ENCODE measurements at regions not wholly inside any gene's neighbourhood (a gene's known extent, or its start where the extent isn't known, plus 50 kb on each side); places are given as distances from the start of the nearest gene placed in this dataset.

- DNase-seq, result peak in 1 of 35 experiments; percentile 6
Observed at GRCh38 chr4:17335371-17335770, 176.5 kb downstream of the QDPR start.

GRCh38 chr4:17332478-17332877, 179.4 kb downstream of the QDPR start:
- DNase-seq, result no peak
- no peaks in the 10 kb centered on the region for H3K9me3 Mint-ChIP-seq
- no peak for ATAC-seq (replicated peaks in 1 of 4)
- Histone ChIP-seq H3K27ac (ENCODE audit: low read length) (no peak overlapping the region), H3K4me1 (ENCODE audit: control insufficient read depth in 1 of 2, extremely low read depth in 1 of 2, insufficient read depth in 2 of 2, low read length in 2 of 2) (peaks cover 11 to 16% of the 10 kb centered on the region in 2 experiments), H3K9me3 (no peaks in the 10 kb centered on the region), H3K4me3 (ENCODE audit: control insufficient read depth in 1 of 2, extremely low read depth in 1 of 2, low read length in 1 of 2) (no peak overlapping the region), H3K27me3 (replicated peaks in 1 of 2; ENCODE audit: control insufficient read depth in 2 of 2, extremely low read depth in 1 of 2, insufficient read depth in 2 of 2, low read length in 1 of 2) (no peaks in the 10 kb centered on the region), H3K36me3 (ENCODE audit: control insufficient read depth in 2 of 2, extremely low read depth in 1 of 2, insufficient read depth in 1 of 2, low read length in 1 of 2) (no peaks in the 10 kb centered on the region)
- ChIA-PET CTCF (no interaction called here), POLR2A (no interaction called here)
- peaks cover 22 to 28% (median 25%) of the 10 kb centered on the region in 3 donors for H3K4me1 Mint-ChIP-seq
- no peaks in the 10 kb centered on the region for H3K27me3 Mint-ChIP-seq
- WGBS (ENCODE audit: insufficient coverage), result 82% methylated on average over 4 of the region's 5 CpGs
- no peaks in the 10 kb centered on the region for H3K36me3 Mint-ChIP-seq
- H3K4me3 Mint-ChIP-seq, result no peak overlapping the region
- H3K27ac Mint-ChIP-seq, result no peak overlapping the region

More at GRCh38 chr4:17335371-17335770, 176.5 kb downstream of the QDPR start:
- Histone ChIP-seq H3K27me3 (replicated peaks in 1 of 2; ENCODE audit: control insufficient read depth in 2 of 2, extremely low read depth in 1 of 2, insufficient read depth in 2 of 2, low read length in 1 of 2) (no peaks in the 10 kb centered on the region), H3K27ac (ENCODE audit: low read length) (no peak overlapping the region), H3K36me3 (ENCODE audit: control insufficient read depth in 2 of 2, extremely low read depth in 1 of 2, insufficient read depth in 1 of 2, low read length in 1 of 2) (no peaks in the 10 kb centered on the region), H3K4me1 (ENCODE audit: control insufficient read depth in 1 of 2, extremely low read depth in 1 of 2, insufficient read depth in 2 of 2, low read length in 2 of 2) (peaks cover 12 to 23% of the 10 kb centered on the region in 2 experiments), H3K9me3 (no peaks in the 10 kb centered on the region), H3K4me3 (ENCODE audit: control insufficient read depth in 1 of 2, extremely low read depth in 1 of 2, low read length in 1 of 2) (no peak overlapping the region)
- WGBS (ENCODE audit: insufficient coverage), result 33% methylated on average over 1 of the region's 3 CpGs
- POLR2A ChIA-PET, result no interaction called here
- H3K36me3 Mint-ChIP-seq, result no peaks in the 10 kb centered on the region
- H3K9me3 Mint-ChIP-seq, result no peaks in the 10 kb centered on the region
- peak overlapping the region in 1 of 2 donors; percentile 59 for H3K27ac Mint-ChIP-seq
- no peaks in the 10 kb centered on the region for H3K27me3 Mint-ChIP-seq
- no peak for ATAC-seq (replicated peaks in 1 of 4)
- CTCF ChIA-PET, result interaction anchor here (0.6 kb wide), 2 partner anchors 359 to 537 kb away, joined by 3 to 6 read pairs; no protein-coding TSS in a partner anchor
- no peak overlapping the region for H3K4me3 Mint-ChIP-seq
- peaks cover 24 to 33% (median 31%) of the 10 kb centered on the region in 3 donors for H3K4me1 Mint-ChIP-seq

GRCh38 chr4:17329046-17329445, 182.8 kb downstream of the QDPR start:
- peak overlapping the region in 1 of 2 donors; percentile 50 for H3K27ac Mint-ChIP-seq
- H3K36me3 Mint-ChIP-seq, result no peaks in the 10 kb centered on the region
- H3K4me1 Mint-ChIP-seq, result peaks cover 8 to 13% (median 9%) of the 10 kb centered on the region in 3 donors
- Histone ChIP-seq H3K9me3 (no peaks in the 10 kb centered on the region), H3K4me1 (ENCODE audit: control insufficient read depth in 1 of 2, extremely low read depth in 1 of 2, insufficient read depth in 2 of 2, low read length in 2 of 2) (peaks cover 0 to 5% of the 10 kb centered on the region in 2 experiments), H3K4me3 (ENCODE audit: control insufficient read depth in 1 of 2, extremely low read depth in 1 of 2, low read length in 1 of 2) (no peak overlapping the region), H3K27me3 (replicated peaks in 1 of 2; ENCODE audit: control insufficient read depth in 2 of 2, extremely low read depth in 1 of 2, insufficient read depth in 2 of 2, low read length in 1 of 2) (no peaks in the 10 kb centered on the region), H3K27ac (ENCODE audit: low read length) (no peak overlapping the region), H3K36me3 (ENCODE audit: control insufficient read depth in 2 of 2, extremely low read depth in 1 of 2, insufficient read depth in 1 of 2, low read length in 1 of 2) (no peaks in the 10 kb centered on the region)
- CTCF ChIA-PET, result interaction anchor here in 1 of 2 donors (0.9 kb wide), 1 partner anchor 9 kb away, joined by 3 read pairs; no protein-coding TSS in a partner anchor
- DNase-seq (no peak), ATAC-seq (replicated peaks in 1 of 4) (no peak)
- no peaks in the 10 kb centered on the region for H3K27me3 Mint-ChIP-seq
- H3K4me3 Mint-ChIP-seq, result no peak overlapping the region
- no CpG with 5 or more reads among the region's 1 CpG for WGBS (ENCODE audit: insufficient coverage)
- no peaks in the 10 kb centered on the region for H3K9me3 Mint-ChIP-seq
- POLR2A ChIA-PET, result no interaction called here

DNA sequence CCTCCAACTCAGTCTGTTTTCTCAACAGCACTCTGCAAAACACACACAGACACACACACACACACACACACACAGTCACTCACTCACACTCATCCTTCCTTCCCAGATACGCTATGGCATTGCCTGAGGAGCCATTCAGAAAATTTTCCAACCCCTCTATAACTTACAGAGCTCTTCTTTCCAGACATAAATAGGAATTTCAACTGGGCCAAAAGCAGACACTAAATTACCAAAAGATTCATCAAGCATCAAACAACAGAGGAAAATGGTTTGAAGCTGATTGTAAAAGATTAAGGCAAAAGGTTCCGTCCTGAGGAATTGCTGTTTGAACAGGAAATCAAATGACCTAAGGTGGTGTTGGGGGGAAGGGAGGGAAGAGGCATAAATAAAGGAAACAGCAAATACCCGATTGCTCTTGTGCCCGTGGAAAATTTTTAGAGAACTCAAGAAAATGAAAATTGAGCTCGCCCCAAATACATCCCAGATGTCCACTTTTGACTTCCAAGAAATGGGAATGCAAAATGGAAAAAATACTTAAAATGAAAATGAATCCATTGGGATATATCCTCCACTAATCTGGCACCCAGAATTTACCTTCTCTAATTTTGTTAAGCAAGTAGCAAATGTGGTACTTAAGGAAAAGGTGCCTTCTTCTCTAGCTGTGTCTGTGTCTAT, 183.6 kb downstream of the QDPR start:
- Histone ChIP-seq H3K9me3 (no peaks in the 10 kb centered on the region), H3K4me3 (ENCODE audit: control insufficient read depth in 1 of 2, extremely low read depth in 1 of 2, low read length in 1 of 2) (no peak overlapping the region), H3K36me3 (ENCODE audit: control insufficient read depth in 2 of 2, extremely low read depth in 1 of 2, insufficient read depth in 1 of 2, low read length in 1 of 2) (no peaks in the 10 kb centered on the region), H3K27me3 (replicated peaks in 1 of 2; ENCODE audit: control insufficient read depth in 2 of 2, extremely low read depth in 1 of 2, insufficient read depth in 2 of 2, low read length in 1 of 2) (no peaks in the 10 kb centered on the region), H3K4me1 (ENCODE audit: control insufficient read depth in 1 of 2, extremely low read depth in 1 of 2, insufficient read depth in 2 of 2, low read length in 2 of 2) (peaks cover 0 to 7% of the 10 kb centered on the region in 2 experiments), H3K27ac (ENCODE audit: low read length) (no peak overlapping the region)
- H3K9me3 Mint-ChIP-seq, result no peaks in the 10 kb centered on the region
- H3K27ac Mint-ChIP-seq, result no peak overlapping the region
- no peaks in the 10 kb centered on the region for H3K36me3 Mint-ChIP-seq
- no peaks in the 10 kb centered on the region for H3K27me3 Mint-ChIP-seq
- 100% methylated on average over 1 of the region's 5 CpGs for WGBS (ENCODE audit: insufficient coverage)
- POLR2A ChIA-PET, result no interaction called here
- ATAC-seq (replicated peaks in 1 of 4), result no peak
- DNase-seq, result no peak
- CTCF ChIA-PET, result interaction anchor here in 1 of 2 donors (0.9 kb wide), 1 partner anchor 8 kb away, joined by 3 read pairs; no protein-coding TSS in a partner anchor
- H3K4me1 Mint-ChIP-seq, result peaks cover 10 to 14% (median 10%) of the 10 kb centered on the region in 3 donors
- H3K4me3 Mint-ChIP-seq, result no peak overlapping the region

GRCh38 chr4:17327591-17327990, 184.3 kb downstream of the QDPR start:
- Mint-ChIP-seq H3K27me3 (no peaks in the 10 kb centered on the region), H3K4me1 (peaks cover 10 to 14% (median 10%) of the 10 kb centered on the region in 3 donors), H3K4me3 (no peak overlapping the region), H3K9me3 (no peaks in the 10 kb centered on the region), H3K36me3 (no peaks in the 10 kb centered on the region), H3K27ac (no peak overlapping the region)
- no peak overlapping the region for H3K4me3 ChIP-seq (ENCODE audit: control insufficient read depth in 1 of 2, extremely low read depth in 1 of 2, low read length in 1 of 2)
- H3K36me3 ChIP-seq (ENCODE audit: control insufficient read depth in 2 of 2, extremely low read depth in 1 of 2, insufficient read depth in 1 of 2, low read length in 1 of 2), result no peaks in the 10 kb centered on the region
- H3K27ac ChIP-seq (ENCODE audit: low read length), result no peak overlapping the region
- H3K9me3 ChIP-seq, result no peaks in the 10 kb centered on the region
- DNase-seq, result no peak
- 28% methylated on average over 3 of the region's 6 CpGs for WGBS (ENCODE audit: insufficient coverage)
- no peak for ATAC-seq (replicated peaks in 1 of 4)
- peaks cover 0 to 7% of the 10 kb centered on the region in 2 experiments for H3K4me1 ChIP-seq (ENCODE audit: control insufficient read depth in 1 of 2, extremely low read depth in 1 of 2, insufficient read depth in 2 of 2, low read length in 2 of 2)
- ChIA-PET POLR2A (no interaction called here), CTCF (no interaction called here)
- H3K27me3 ChIP-seq (replicated peaks in 1 of 2; ENCODE audit: control insufficient read depth in 2 of 2, extremely low read depth in 1 of 2, insufficient read depth in 2 of 2, low read length in 1 of 2), result no peaks in the 10 kb centered on the region

DNA sequence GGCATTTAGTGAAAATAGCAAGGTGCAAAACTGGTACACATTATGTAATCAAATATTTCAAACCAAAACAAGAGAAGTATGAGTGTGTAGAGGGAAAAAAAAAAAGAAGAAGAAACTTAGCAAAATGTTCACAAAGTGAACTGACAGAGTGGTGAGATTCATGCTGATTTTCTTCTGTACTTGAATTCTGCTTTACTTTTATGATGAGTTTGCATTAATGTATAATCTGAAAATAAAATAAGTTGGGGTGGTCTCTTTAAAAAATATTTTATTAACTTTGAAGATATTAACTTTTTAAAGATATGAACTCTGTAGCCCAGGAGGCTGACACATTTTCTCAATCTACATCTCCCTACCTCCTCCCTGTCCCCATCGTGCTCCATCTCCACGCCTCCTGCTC, 185.1 kb downstream of the QDPR start:
- no peaks in the 10 kb centered on the region for H3K36me3 Mint-ChIP-seq
- no peaks in the 10 kb centered on the region for H3K27me3 Mint-ChIP-seq
- POLR2A ChIA-PET, result no interaction called here
- H3K9me3 ChIP-seq, result no peaks in the 10 kb centered on the region
- ATAC-seq (replicated peaks in 1 of 4) (no peak), DNase-seq (no peak)
- no peak overlapping the region for H3K27ac Mint-ChIP-seq
- no peaks in the 10 kb centered on the region for H3K27me3 ChIP-seq (replicated peaks in 1 of 2; ENCODE audit: control insufficient read depth in 2 of 2, extremely low read depth in 1 of 2, insufficient read depth in 2 of 2, low read length in 1 of 2)
- H3K4me3 ChIP-seq (ENCODE audit: control insufficient read depth in 1 of 2, extremely low read depth in 1 of 2, low read length in 1 of 2), result no peak overlapping the region
- H3K27ac ChIP-seq (ENCODE audit: low read length), result no peak overlapping the region
- CTCF ChIA-PET, result no interaction called here
- peaks cover 0 to 7% of the 10 kb centered on the region in 2 experiments for H3K4me1 ChIP-seq (ENCODE audit: control insufficient read depth in 1 of 2, extremely low read depth in 1 of 2, insufficient read depth in 2 of 2, low read length in 2 of 2)
- H3K36me3 ChIP-seq (ENCODE audit: control insufficient read depth in 2 of 2, extremely low read depth in 1 of 2, insufficient read depth in 1 of 2, low read length in 1 of 2), result no peaks in the 10 kb centered on the region
- 82% methylated on average over 2 of the region's 2 CpGs for WGBS (ENCODE audit: insufficient coverage)
- peaks cover 10 to 14% (median 10%) of the 10 kb centered on the region in 3 donors for H3K4me1 Mint-ChIP-seq
- H3K9me3 Mint-ChIP-seq, result no peaks in the 10 kb centered on the region
- no peak overlapping the region for H3K4me3 Mint-ChIP-seq
